Psoas muscle (tissue), 7 donors: ENCODE measurements at regions not wholly inside any gene's neighbourhood (a gene's known extent, or its start where the extent isn't known, plus 50 kb on each side); places are given as distances from the start of the nearest gene placed in this dataset.

Experiments used
- ATAC-seq, 4 donors: fragments of 200-7000 bp; cut with Tn5 transposase; one replicate each; pipeline ENCODE4 v1.9.1; 2020; ENCODE audit warnings: moderate library complexity in 3 of 4, mild to moderate bottlenecking in 2 of 4
- DNase-seq, 2 donors: peaks; one replicate each; pipeline ENCODE4 v3.0.0-alpha.2; 2020
- H3K27ac ChIP-seq: fragments of 200-600 bp; one replicate; pipeline ENCODE4 v1.8.0; 2022
- H3K27me3 ChIP-seq, 3 donors: fragments of 200-600 bp in 1 of 3; one replicate each; pipeline versions ENCODE4 v1.6.1 to v1.8.0; 2013 to 2022; ENCODE audit warnings: low read length in 2 of 3, mild to moderate bottlenecking in 2 of 3, moderate library complexity in 1 of 3; ENCODE audit not compliant: insufficient read depth in 3 of 3
- H3K36me3 ChIP-seq, 2 donors: fragments of 200-600 bp in 1 of 2; one replicate each; pipeline versions ENCODE4 v1.6.1 to v1.8.0; 2013 to 2022; ENCODE audit warnings: low read depth in 1 of 2, mild to moderate bottlenecking in 1 of 2, moderate library complexity in 1 of 2; ENCODE audit not compliant: insufficient read depth in 1 of 2
- H3K4me1 ChIP-seq: fragments of 200-600 bp; one replicate; pipeline ENCODE4 v1.8.0; 2022
- H3K4me3 ChIP-seq: fragments of 200-600 bp; one replicate; pipeline ENCODE4 v1.8.0; 2022; ENCODE audit warnings: mild to moderate bottlenecking
- H3K9me3 ChIP-seq: fragments of 200-600 bp; one replicate; pipeline ENCODE4 v1.8.0; 2022
- WGBS, 3 donors: extraction: QIAGEN DNeasy Blood & Tissue Kit; methylation state at CpG; one replicate each; pipeline versions ENCODE4 v1.1.6 to v1.1.7; 2013; 5-methylcytosine and 5-hydroxymethylcytosine counted together
- intact Hi-C, 2 donors: fragments of 100-400 bp; cut with DNase I; formaldehyde crosslinking; loops; one replicate each; pipeline versions ENCODE4 v1.11.0 to v1.14.2; 2022
- TF ChIP-seq, protein P1 (sequence below): fragments of 200-600 bp; IDR thresholded peaks from one replicate; pipeline ENCODE4 v1.8.0; 2022; ENCODE audit warnings: antibody characterized with exemption
- donor health status: healthy with polysubstance abuse.
- donor health status: DM: no; HTN: no; CAD: no; lungs with moderate emphysema.
- donor health status: Bipolar disorder and iron deficiency.
- donor health status: healthy.
- donor health status: DM: yes; HTN: yes; CAD: no.
- donor health status: DM: no; HTN: no; CAD: no.
- donor health status: DM: yes; HTN: yes; CAD: no.

DNA sequence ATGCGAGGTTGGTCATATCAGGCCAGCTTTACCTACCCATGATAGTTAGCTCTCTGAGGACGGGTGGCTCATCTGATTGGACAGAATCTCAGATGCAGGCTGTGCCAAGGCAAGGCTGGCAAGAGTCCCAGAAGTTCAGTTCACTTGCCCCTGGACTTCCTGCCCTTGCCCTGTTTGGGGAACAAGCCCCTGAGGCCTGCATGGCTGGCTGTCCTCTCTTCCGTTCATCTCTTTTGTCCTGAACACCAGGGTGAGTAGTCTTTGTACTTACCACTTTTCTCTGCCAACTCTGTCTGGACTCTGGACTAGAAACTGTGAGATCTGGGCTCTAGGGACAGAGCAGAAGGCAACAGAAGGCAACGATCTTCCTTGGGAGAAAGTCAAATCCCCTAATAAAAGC, 769.9 kb downstream of the QKI start:
- no peaks in the 10 kb centered on the region for H3K27me3 ChIP-seq
- H3K4me1 ChIP-seq, result no peaks in the 10 kb centered on the region
- DNase-seq, result no peak
- no peak overlapping the region for H3K4me3 ChIP-seq
- no peaks in the 10 kb centered on the region for H3K36me3 ChIP-seq
- H3K27ac ChIP-seq, result no peak overlapping the region
- 57 to 63% (median 62%) methylated on average over 4 of the region's 4 CpGs for WGBS, 3 donors
- intact Hi-C loops, result no loop called here
- no peak for ATAC-seq
- no peaks in the 10 kb centered on the region for H3K9me3 ChIP-seq
- TF ChIP-seq, protein P1, sequence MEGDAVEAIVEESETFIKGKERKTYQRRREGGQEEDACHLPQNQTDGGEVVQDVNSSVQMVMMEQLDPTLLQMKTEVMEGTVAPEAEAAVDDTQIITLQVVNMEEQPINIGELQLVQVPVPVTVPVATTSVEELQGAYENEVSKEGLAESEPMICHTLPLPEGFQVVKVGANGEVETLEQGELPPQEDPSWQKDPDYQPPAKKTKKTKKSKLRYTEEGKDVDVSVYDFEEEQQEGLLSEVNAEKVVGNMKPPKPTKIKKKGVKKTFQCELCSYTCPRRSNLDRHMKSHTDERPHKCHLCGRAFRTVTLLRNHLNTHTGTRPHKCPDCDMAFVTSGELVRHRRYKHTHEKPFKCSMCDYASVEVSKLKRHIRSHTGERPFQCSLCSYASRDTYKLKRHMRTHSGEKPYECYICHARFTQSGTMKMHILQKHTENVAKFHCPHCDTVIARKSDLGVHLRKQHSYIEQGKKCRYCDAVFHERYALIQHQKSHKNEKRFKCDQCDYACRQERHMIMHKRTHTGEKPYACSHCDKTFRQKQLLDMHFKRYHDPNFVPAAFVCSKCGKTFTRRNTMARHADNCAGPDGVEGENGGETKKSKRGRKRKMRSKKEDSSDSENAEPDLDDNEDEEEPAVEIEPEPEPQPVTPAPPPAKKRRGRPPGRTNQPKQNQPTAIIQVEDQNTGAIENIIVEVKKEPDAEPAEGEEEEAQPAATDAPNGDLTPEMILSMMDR, result no peak

DNA sequence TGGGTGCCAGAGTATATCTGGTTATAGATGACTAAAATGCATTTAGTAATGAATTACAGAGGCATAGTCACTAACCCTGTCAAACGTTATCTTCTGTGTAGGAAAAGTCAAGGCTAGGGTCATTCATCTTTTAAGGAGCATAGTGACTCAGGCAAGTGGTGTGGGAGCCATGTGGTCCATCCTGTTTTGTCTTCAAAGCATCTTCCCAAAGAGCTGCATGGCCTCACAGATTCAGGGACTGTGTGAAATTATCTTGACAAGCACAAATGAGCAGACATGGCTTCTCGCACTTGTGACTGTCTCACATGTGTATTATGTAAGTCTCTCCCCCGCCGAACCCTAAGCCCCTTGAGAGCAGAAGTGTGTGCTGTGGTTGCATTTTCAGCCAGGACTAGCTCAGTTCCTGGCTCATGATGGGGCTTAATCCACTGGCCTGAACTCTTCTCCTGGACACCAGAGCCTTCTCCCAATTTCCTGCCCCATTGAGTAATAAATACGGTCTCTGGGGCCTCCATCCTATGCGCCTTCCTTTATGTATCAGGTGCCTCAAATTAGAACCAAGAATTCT, 769.1 kb downstream of the QKI start:
- peak in 1 of 4 donors; percentile 12 for ATAC-seq
- intact Hi-C loops, result no loop called here
- WGBS, 3 donors, result 62 to 88% (median 74%) methylated on average over 6 of the region's 6 CpGs
- DNase-seq, result no peak
- Histone ChIP-seq H3K36me3 (no peaks in the 10 kb centered on the region), H3K4me3 (no peak overlapping the region), H3K27ac (no peak overlapping the region), H3K27me3 (no peaks in the 10 kb centered on the region), H3K4me1 (no peaks in the 10 kb centered on the region), H3K9me3 (no peaks in the 10 kb centered on the region)
- TF ChIP-seq, protein P1, result no peak

DNA sequence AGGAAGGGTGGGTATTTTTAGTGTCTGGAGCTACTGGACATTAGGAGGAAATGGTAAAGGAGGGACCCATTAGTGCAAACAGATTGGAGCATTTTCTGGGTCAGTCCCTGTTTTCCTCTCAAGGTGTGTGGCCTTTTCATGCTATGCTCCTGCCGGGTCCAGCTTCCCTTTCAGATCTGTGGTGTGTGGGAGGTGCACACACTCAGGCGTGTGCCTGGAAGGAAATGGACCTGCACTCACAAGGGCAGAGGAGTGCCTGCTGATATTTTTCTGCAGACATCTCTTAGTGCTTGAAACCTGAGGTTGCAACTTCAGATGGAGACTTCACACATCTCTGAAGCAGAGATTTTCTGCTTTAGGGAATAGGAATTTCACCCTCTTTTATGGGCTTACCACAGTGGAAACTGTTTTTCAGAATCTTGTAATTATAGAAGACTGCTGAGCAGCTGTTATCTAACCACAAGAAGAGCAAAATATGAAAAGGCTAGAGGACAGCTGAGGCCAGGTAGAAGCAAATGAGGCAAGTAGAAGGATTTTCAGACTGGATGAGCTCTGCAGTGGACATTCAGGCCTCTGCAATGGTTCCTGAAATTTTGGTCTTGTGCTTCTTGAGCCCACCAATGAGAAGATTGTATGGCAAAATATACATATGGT, 764.3 kb downstream of the QKI start:
- TF ChIP-seq, protein P1, result no peak
- intact Hi-C loops, result no loop called here
- WGBS, 3 donors, result 58 to 68% (median 62%) methylated on average over 2 of the region's 2 CpGs
- Histone ChIP-seq H3K27ac (no peak overlapping the region), H3K36me3 (no peaks in the 10 kb centered on the region), H3K27me3 (no peaks in the 10 kb centered on the region), H3K4me3 (no peak overlapping the region), H3K4me1 (no peaks in the 10 kb centered on the region), H3K9me3 (no peaks in the 10 kb centered on the region)
- ATAC-seq, result no peak
- no peak for DNase-seq

DNA sequence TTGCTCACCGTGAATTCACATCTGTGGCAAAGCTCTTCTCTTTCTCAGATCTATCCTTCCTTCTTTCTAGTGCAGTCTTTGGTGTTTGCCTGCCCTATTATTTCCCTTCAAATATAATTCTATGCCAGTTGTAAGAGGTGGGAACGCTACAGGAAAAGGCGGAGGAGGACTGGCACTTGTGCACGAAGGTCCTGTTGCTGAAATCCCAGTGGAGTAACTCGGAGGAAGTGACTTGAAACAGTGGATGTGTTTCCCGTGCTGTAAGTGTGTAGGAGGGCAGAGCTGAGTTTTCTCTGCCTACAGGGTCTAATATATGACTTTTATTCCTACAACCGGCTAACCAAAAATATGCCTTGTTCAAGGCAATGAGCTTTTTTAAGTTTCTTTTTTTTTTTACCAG, 754.8 kb downstream of the QKI start:
- H3K36me3 ChIP-seq, result no peaks in the 10 kb centered on the region
- H3K27me3 ChIP-seq, result no peaks in the 10 kb centered on the region
- 71 to 80% (median 76%) methylated on average over 7 of the region's 7 CpGs for WGBS, 3 donors
- H3K27ac ChIP-seq, result no peak overlapping the region
- no peak overlapping the region for H3K4me3 ChIP-seq
- no peak for ATAC-seq
- H3K9me3 ChIP-seq, result no peaks in the 10 kb centered on the region
- no peak for DNase-seq
- H3K4me1 ChIP-seq, result no peaks in the 10 kb centered on the region
- intact Hi-C loops, result no loop called here
- TF ChIP-seq, protein P1, result no peak

DNA sequence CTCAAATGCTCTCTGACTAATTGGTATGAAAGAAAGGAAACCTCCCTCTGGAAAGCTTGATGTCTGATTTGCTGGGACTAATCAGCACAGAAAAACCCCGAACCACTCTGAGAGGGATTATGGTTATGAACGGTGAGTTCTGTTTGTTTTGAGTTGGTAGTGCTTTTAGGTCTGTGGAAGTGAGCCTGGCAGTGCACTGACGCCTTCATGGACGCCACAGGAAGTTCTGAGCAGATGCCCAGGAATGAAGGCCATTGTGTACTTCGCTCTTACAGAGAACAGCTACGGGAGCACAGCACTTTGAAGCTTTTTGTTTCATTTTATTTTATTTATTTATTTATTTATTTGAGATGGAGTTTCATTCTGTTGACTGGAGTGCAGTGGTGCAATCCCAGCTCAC, 754.1 kb downstream of the QKI start:
- TF ChIP-seq, protein P1, result no peak
- H3K4me1 ChIP-seq, result no peaks in the 10 kb centered on the region
- ATAC-seq, result peak in 1 of 4 donors; percentile 24
- no peak overlapping the region for H3K27ac ChIP-seq
- no peaks in the 10 kb centered on the region for H3K27me3 ChIP-seq
- H3K36me3 ChIP-seq, result no peaks in the 10 kb centered on the region
- intact Hi-C loops, result no loop called here
- no peak for DNase-seq
- no peak overlapping the region for H3K4me3 ChIP-seq
- WGBS, 3 donors, result 56 to 71% (median 57%) methylated on average over 6 of the region's 6 CpGs
- no peaks in the 10 kb centered on the region for H3K9me3 ChIP-seq
